BJ (cell line): ENCODE measurements at regions not wholly inside any gene's neighbourhood (a gene's known extent, or its start where the extent isn't known, plus 50 kb on each side); places are given as distances from the start of the nearest gene placed in this dataset.

Source experiments
- CTCF ChIA-PET: fragments of 350-600 bp; formaldehyde crosslinking; extraction: SDS; loops from one replicate; lab custom pipeline; 2021; ENCODE audit warnings: antibody characterized with exemption, inconsistent platforms; lab: Yijun Ruan, JAX
- POLR2A ChIA-PET: fragments of 300-600 bp; sonication (Branson Sonifier 250); formaldehyde crosslinking; extraction: SDS; loops from one replicate; lab custom pipeline; 2021; ENCODE audit warnings: antibody characterized with exemption; lab: Charles Lee
- DNase-seq: peaks from one replicate; pipeline ENCODE4 v3.0.0-alpha.2; 2011; ENCODE audit warnings: low read depth
- H3K27me3 ChIP-seq: 2 replicates; pipeline ENCODE4 v1.6.0; 2011; ENCODE audit warnings: low read length; ENCODE audit not compliant: control insufficient read depth, insufficient read depth
- H3K36me3 ChIP-seq: 2 replicates; pipeline ENCODE4 v1.5.1; 2011; ENCODE audit warnings: low read length; ENCODE audit not compliant: control insufficient read depth, insufficient read depth
- H3K4me3 ChIP-seq: 2 replicates; pipeline ENCODE4 v1.5.1; 2011; ENCODE audit warnings: low read depth, mild to moderate bottlenecking, control low read depth, low read length
- CTCF ChIP-seq: IDR thresholded peaks from 2 replicates; pipeline ENCODE4 v1.5.1; 2011; ENCODE audit warnings: low read depth, mild to moderate bottlenecking, control low read depth, inconsistent platforms, low read length, moderate library complexity; ENCODE audit not compliant: insufficient read depth

GRCh38 chr5:174189654-174190541 lies 144.4 kb downstream of the NSG2 start:
- 0 out of 2 replicates have a peak, but pooled peaks cover 2% of the 10 kb centered on the region for H3K27me3 ChIP-seq
- ChIA-PET CTCF (no interaction called here), POLR2A (no interaction called here)
- H3K36me3 ChIP-seq = no peaks in the 10 kb centered on the region
- H3K4me3 ChIP-seq = no peak overlapping the region
- no peak for TF ChIP-seq CTCF
- no peak for DNase-seq

DNA sequence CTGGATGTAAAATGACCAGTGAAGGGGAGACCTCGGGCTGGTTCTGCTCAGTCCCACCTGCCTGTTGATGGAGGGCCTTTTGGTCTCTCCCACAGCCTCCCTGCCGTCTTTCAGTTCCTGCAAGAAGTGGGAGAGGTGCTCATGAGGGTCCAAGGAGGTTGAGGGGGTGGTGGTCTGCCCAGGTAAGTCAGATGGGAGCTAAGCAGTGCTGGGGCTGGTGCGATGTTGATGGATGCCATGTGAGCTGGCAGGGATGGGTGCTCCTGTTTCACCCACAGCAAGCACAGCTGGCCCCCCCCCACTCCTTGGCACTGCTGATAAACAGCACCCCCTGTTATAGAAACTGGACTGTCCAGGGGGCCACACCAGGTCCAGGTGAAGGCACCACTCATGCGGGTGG lies 145.6 kb downstream of the NSG2 start:
- TF ChIP-seq CTCF = no peak
- DNase-seq = no peak
- Histone ChIP-seq H3K36me3 (no peaks in the 10 kb centered on the region), H3K27me3 (0 out of 2 replicates have a peak, but pooled peaks cover 2% of the 10 kb centered on the region), H3K4me3 (no peak overlapping the region)
- POLR2A ChIA-PET = no interaction called here
- CTCF ChIA-PET = no interaction called here

GRCh38 chr5:174191850-174192655 lies 146.5 kb downstream of the NSG2 start:
- CTCF ChIA-PET = no interaction called here
- no peak for DNase-seq
- no peak overlapping the region for H3K4me3 ChIP-seq
- no peaks in the 10 kb centered on the region for H3K36me3 ChIP-seq
- no peaks in the 10 kb centered on the region for H3K27me3 ChIP-seq
- POLR2A ChIA-PET = no interaction called here
- TF ChIP-seq CTCF = no peak

DNA sequence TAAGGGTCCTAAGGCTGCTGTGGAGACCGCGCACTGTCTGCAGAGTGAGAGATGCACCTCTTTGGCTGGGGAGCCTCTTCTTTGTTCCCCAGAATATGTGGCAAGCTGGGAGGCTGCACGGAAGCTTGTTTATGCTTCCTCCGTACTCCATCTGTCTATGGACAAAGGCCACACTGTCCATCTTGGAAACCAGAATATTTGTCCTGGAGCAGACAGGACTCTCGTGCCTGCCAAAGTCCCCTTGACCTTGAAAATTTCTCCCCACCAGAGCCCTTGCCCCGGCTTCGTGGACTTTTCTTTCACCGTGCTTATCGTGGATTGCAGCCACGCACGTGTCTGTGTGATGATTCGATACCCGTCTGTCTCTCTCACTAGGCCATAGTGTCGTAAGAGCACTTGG lies 147.4 kb downstream of the NSG2 start:
- Histone ChIP-seq H3K36me3 (no peaks in the 10 kb centered on the region), H3K4me3 (no peak overlapping the region), H3K27me3 (no peaks in the 10 kb centered on the region)
- ChIA-PET CTCF (no interaction called here), POLR2A (no interaction called here)
- TF ChIP-seq CTCF = no peak
- no peak for DNase-seq

DNA sequence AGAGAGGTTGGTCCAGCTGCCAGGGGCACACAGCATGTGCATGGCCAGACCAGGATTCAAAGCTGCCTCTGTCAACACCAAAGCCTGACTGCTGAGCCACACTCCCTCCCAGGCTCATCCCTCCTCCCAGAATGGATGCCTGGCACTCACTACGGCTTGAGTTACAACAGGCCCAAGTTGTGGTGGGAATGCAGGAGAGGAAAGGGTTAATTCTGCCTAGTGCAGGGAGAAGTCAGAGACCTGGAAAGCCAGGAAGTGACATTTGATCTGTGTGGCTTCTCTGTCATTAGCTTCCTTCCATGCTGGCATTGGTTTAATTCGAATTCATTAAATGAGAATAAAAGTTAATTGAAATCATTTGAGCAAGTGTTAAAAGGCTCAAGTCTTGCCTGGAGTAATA lies 150.0 kb downstream of the NSG2 start:
- Histone ChIP-seq H3K36me3 (no peaks in the 10 kb centered on the region), H3K27me3 (no peaks in the 10 kb centered on the region), H3K4me3 (no peak overlapping the region)
- CTCF ChIA-PET = no interaction called here
- DNase-seq = no peak
- TF ChIP-seq CTCF = no peak
- POLR2A ChIA-PET = no interaction called here
